Osteoblast (primary cell): ENCODE measurements at regions not wholly inside any gene's neighbourhood (a gene's known extent, or its start where the extent isn't known, plus 50 kb on each side); places are given as distances from the start of the nearest gene placed in this dataset.

Source experiments
- DNase-seq: peaks from one replicate; pipeline ENCODE4 v3.0.0; 2011; ENCODE audit warnings: low spot score, mixed read lengths; ENCODE audit not compliant: insufficient read length; ENCODE audit errors: missing footprints
- H2AFZ ChIP-seq: 2 replicates; pipeline ENCODE4 v1.6.0; 2011; ENCODE audit warnings: mild to moderate bottlenecking, low read length
- H3K27ac ChIP-seq: 2 replicates; pipeline ENCODE4 v1.5.1; 2011; ENCODE audit warnings: mild to moderate bottlenecking, low read depth, low read length, moderate library complexity
- H3K27me3 ChIP-seq: 2 replicates; pipeline ENCODE4 v1.6.0; 2012; ENCODE audit warnings: mild to moderate bottlenecking, control low read depth, inconsistent platforms, low read length, moderate library complexity; ENCODE audit not compliant: insufficient read depth
- H3K36me3 ChIP-seq: 2 replicates; pipeline ENCODE4 v1.5.1; 2011; ENCODE audit warnings: mild to moderate bottlenecking, low read length, control low read depth, moderate library complexity; ENCODE audit not compliant: insufficient read depth
- H3K4me1 ChIP-seq: 2 replicates; pipeline ENCODE4 v1.5.1; 2011; ENCODE audit warnings: mild to moderate bottlenecking, low read length, control low read depth, moderate library complexity; ENCODE audit not compliant: insufficient read depth
- H3K4me2 ChIP-seq: 2 replicates; pipeline ENCODE4 v1.6.0; 2011; ENCODE audit warnings: mild to moderate bottlenecking, low read length; ENCODE audit not compliant: insufficient read depth
- H3K4me3 ChIP-seq: fragments of 200-600 bp; sonication (generic); 3 replicates; pipeline ENCODE4 v1.5.1; 2012; ENCODE audit warnings: mild to moderate bottlenecking, low read length, inconsistent platforms; ENCODE audit not compliant: insufficient read depth
- H3K79me2 ChIP-seq: 2 replicates; pipeline ENCODE4 v1.6.0; 2012; ENCODE audit warnings: mild to moderate bottlenecking, low read length, control low read depth, inconsistent platforms; ENCODE audit not compliant: insufficient read depth
- H3K9me3 ChIP-seq: 2 replicates; pipeline ENCODE4 v1.5.1; 2011; ENCODE audit warnings: low read depth, low read length, control low read depth
- H4K20me1 ChIP-seq: 2 replicates; pipeline ENCODE4 v1.6.0; 2012; ENCODE audit warnings: mild to moderate bottlenecking, low read length, control low read depth; ENCODE audit not compliant: insufficient read depth
- TF ChIP-seq, protein P1 (sequence below): IDR thresholded peaks from 2 replicates; pipeline ENCODE4 v1.5.1; 2011; ENCODE audit warnings: mild to moderate bottlenecking, low read depth, low read length, moderate library complexity; ENCODE audit errors: extremely low read depth

DNA sequence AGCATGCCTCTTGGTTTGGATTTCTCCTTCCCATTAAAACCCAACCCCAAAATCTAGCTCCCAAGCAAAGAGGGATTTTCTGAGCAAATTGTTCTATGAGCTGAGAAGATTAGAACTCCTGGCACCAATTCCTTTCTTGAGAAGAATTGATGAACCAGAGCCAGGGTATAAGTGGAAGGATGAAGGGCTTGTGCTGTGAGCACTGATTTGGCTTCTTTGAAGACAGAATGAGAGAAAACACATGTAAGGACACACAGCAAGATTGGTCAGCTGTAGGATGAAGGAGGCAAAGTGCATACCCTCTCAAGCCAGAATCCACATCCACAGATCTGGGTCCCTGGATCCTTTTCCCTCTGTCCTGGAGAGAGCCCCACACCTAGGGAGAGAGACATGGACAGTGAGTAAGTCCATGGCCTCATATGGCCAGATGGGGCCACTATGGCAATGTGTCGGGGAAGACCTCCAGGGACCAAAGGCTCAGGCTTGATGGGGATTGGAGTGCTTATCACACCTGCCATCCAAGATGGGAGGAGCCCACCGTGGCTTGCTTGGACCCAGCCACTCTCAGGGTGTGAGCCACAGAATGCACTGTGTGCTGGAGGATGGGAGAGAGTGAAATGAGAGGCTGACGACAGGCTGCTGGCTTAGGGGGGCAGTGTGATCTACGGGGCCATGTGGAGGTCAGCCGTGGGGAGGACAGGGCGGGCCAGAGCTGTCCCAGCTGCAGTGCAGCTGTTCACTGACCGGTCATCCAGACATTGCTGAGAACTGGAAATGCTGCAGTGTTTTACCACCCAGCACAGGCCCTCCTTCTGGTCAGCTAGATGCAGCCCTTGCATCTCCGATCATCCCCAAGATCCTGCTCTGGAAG lies 339.8 kb downstream of the CYP26B1 start:
- TF ChIP-seq, protein P1, sequence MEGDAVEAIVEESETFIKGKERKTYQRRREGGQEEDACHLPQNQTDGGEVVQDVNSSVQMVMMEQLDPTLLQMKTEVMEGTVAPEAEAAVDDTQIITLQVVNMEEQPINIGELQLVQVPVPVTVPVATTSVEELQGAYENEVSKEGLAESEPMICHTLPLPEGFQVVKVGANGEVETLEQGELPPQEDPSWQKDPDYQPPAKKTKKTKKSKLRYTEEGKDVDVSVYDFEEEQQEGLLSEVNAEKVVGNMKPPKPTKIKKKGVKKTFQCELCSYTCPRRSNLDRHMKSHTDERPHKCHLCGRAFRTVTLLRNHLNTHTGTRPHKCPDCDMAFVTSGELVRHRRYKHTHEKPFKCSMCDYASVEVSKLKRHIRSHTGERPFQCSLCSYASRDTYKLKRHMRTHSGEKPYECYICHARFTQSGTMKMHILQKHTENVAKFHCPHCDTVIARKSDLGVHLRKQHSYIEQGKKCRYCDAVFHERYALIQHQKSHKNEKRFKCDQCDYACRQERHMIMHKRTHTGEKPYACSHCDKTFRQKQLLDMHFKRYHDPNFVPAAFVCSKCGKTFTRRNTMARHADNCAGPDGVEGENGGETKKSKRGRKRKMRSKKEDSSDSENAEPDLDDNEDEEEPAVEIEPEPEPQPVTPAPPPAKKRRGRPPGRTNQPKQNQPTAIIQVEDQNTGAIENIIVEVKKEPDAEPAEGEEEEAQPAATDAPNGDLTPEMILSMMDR: no peak
- no peaks in the 10 kb centered on the region for H3K9me3 ChIP-seq
- H3K27ac ChIP-seq: no peak overlapping the region
- DNase-seq: peak; percentile 68
- no peak overlapping the region for H2AFZ ChIP-seq
- H3K4me1 ChIP-seq: no peaks in the 10 kb centered on the region
- H3K79me2 ChIP-seq: no peaks in the 10 kb centered on the region
- H3K4me2 ChIP-seq: no peak overlapping the region
- no peak overlapping the region for H3K4me3 ChIP-seq
- H3K36me3 ChIP-seq: no peaks in the 10 kb centered on the region
- peaks cover 25% of the 10 kb centered on the region for H3K27me3 ChIP-seq
- no peaks in the 10 kb centered on the region for H4K20me1 ChIP-seq

DNA sequence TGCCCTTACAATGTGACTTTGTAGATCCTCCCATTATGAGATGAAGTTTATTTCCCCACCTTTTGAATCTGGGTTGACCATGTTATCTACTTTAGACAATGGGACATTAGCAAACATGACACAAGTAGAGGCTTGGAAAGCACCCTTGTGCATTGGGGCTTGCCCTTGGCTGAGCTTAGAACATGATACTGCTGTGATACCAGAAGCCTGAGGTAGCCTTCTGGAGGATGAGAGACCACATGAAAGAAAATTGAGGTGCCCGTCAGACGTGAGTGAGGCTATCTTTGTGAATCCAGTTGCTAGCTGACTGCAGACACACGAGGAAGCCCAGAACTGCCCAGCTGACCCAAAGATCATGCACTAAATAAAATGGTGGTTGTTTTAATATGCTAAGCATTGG lies 341.2 kb downstream of the CYP26B1 start:
- no peaks in the 10 kb centered on the region for H3K79me2 ChIP-seq
- H3K4me1 ChIP-seq: no peaks in the 10 kb centered on the region
- TF ChIP-seq, protein P1: no peak
- peaks cover 28% of the 10 kb centered on the region for H3K27me3 ChIP-seq
- H3K4me3 ChIP-seq: no peak overlapping the region
- no peaks in the 10 kb centered on the region for H4K20me1 ChIP-seq
- no peaks in the 10 kb centered on the region for H3K9me3 ChIP-seq
- H3K27ac ChIP-seq: no peak overlapping the region
- H3K36me3 ChIP-seq: no peaks in the 10 kb centered on the region
- H3K4me2 ChIP-seq: no peak overlapping the region
- no peak for DNase-seq
- no peak overlapping the region for H2AFZ ChIP-seq

DNA sequence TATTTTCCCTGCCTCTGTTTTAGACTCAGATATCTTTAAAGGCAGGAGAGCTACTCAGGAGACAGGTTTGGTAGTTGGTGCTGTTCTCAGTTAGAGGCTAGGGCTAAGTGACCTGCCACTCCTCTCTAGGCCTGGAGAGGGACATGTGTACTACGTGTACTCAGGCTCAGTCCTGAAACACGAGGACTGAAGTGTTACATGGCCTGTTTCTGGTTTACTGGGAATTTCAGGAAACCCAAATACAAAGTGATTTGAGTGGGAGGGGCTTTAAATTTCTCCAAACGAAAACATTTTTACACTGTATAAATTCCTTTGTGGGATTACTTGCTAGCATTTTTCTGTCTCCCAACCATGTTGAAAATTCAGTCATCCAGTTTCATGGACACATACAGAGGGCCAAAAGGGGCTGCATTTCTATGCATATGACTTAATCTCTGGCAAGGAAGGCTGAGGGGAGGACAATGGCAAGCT lies 343.3 kb downstream of the CYP26B1 start:
- H3K4me2 ChIP-seq: no peak overlapping the region
- no peaks in the 10 kb centered on the region for H3K4me1 ChIP-seq
- TF ChIP-seq, protein P1: peak; percentile 31
- H3K27ac ChIP-seq: no peak overlapping the region
- no peaks in the 10 kb centered on the region for H3K79me2 ChIP-seq
- no peak overlapping the region for H3K4me3 ChIP-seq
- peak; percentile 56 for DNase-seq
- peaks cover 28% of the 10 kb centered on the region for H3K27me3 ChIP-seq
- no peaks in the 10 kb centered on the region for H3K9me3 ChIP-seq
- no peak overlapping the region for H2AFZ ChIP-seq
- H4K20me1 ChIP-seq: no peaks in the 10 kb centered on the region
- no peaks in the 10 kb centered on the region for H3K36me3 ChIP-seq

DNA sequence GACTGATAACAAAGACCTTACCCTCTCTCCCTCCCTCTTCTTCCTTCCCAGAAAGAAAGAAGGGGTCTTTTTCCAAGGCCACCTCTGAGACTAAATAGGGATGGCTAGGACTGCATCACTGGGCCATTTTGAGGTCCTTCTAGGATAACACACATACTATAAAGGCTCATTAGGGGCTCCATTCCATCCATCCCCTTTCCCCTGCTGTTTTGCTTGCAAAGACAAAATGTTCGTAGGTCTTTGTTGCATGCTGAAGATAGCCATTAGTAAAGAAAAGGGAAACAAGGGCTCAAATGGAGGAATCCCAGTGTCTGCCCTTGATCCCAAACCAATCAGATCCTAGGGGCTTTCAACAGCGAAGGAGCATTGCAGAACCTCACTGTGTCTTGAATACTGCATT lies 344.3 kb downstream of the CYP26B1 start:
- H3K27ac ChIP-seq: no peak overlapping the region
- peak; percentile 65 for DNase-seq
- TF ChIP-seq, protein P1: no peak

More for the DNA sequence above, 344.3 kb downstream of the CYP26B1 start:
- Histone ChIP-seq H3K36me3 (no peaks in the 10 kb centered on the region), H3K4me3 (no peak overlapping the region), H4K20me1 (no peaks in the 10 kb centered on the region), H3K79me2 (no peaks in the 10 kb centered on the region), H2AFZ (no peak overlapping the region), H3K27me3 (peaks cover 27% of the 10 kb centered on the region), H3K9me3 (no peaks in the 10 kb centered on the region), H3K4me1 (no peaks in the 10 kb centered on the region), H3K4me2 (no peak overlapping the region)
